GM23248 (cell line): ENCODE measurements at regions not wholly inside any gene's neighbourhood (a gene's known extent, or its start where the extent isn't known, plus 50 kb on each side); places are given as distances from the start of the nearest gene placed in this dataset.

Source experiments
- DNase-seq: peaks from one replicate; pipeline ENCODE4 v3.0.0-alpha.2; 2015
- H2AFZ ChIP-seq: fragments of 200-600 bp; sonication (generic); 2 replicates; pipeline ENCODE4 v1.6.1; 2016; ENCODE audit warnings: antibody characterized with exemption
- H3F3A ChIP-seq: fragments of 200-600 bp; sonication (generic); 2 replicates; pipeline ENCODE4 v1.6.1; 2016; ENCODE audit warnings: mild to moderate bottlenecking, antibody characterized with exemption, mixed run types; ENCODE audit not compliant: insufficient read depth
- H3K27ac ChIP-seq: fragments of 200-600 bp; sonication (generic); 2 replicates; pipeline ENCODE4 v1.5.1; 2016; ENCODE audit warnings: mild to moderate bottlenecking
- H3K27me3 ChIP-seq: fragments of 200-600 bp; sonication (generic); replicated peaks from 2 replicates; pipeline ENCODE4 v1.6.1; 2016; ENCODE audit warnings: mild to moderate bottlenecking; ENCODE audit not compliant: insufficient read depth
- H3K36me3 ChIP-seq: fragments of 200-600 bp; sonication (generic); 2 replicates; pipeline ENCODE4 v1.6.1; 2016; ENCODE audit warnings: low read depth, mild to moderate bottlenecking
- H3K4me1 ChIP-seq: fragments of 200-600 bp; sonication (generic); 2 replicates; pipeline ENCODE4 v1.6.1; 2016; ENCODE audit warnings: mild to moderate bottlenecking; ENCODE audit not compliant: insufficient read depth
- H3K4me2 ChIP-seq: fragments of 200-600 bp; sonication (generic); one replicate; pipeline ENCODE4 v1.6.1; 2016; ENCODE audit warnings: mild to moderate bottlenecking; ENCODE audit not compliant: unreplicated experiment
- H3K4me3 ChIP-seq: fragments of 200-600 bp; sonication (generic); 2 replicates; pipeline ENCODE4 v1.5.1; 2016; ENCODE audit warnings: mild to moderate bottlenecking
- H3K79me2 ChIP-seq: fragments of 200-600 bp; sonication (generic); 2 replicates; pipeline ENCODE4 v1.6.1; 2016; ENCODE audit warnings: mild to moderate bottlenecking; ENCODE audit not compliant: insufficient read depth
- H3K9ac ChIP-seq: fragments of 200-600 bp; sonication (generic); 2 replicates; pipeline ENCODE4 v1.6.1; 2016; ENCODE audit warnings: mild to moderate bottlenecking
- H3K9me2 ChIP-seq: fragments of 200-600 bp; sonication (generic); 2 replicates; pipeline ENCODE4 v1.6.1; 2016; ENCODE audit warnings: mixed run types, mild to moderate bottlenecking, moderate library complexity; ENCODE audit not compliant: insufficient read depth
- H3K9me3 ChIP-seq: fragments of 200-600 bp; sonication (generic); one replicate; pipeline ENCODE4 v1.6.1; 2017; ENCODE audit warnings: low read depth
- H4K20me1 ChIP-seq: fragments of 200-600 bp; sonication (generic); 2 replicates; pipeline ENCODE4 v1.6.0; 2016; ENCODE audit not compliant: insufficient read depth
- EZH2 ChIP-seq: fragments of 200-600 bp; sonication (generic); IDR thresholded peaks from 2 replicates; pipeline ENCODE4 v1.6.1; 2018; ENCODE audit warnings: antibody characterized with exemption, mild to moderate bottlenecking; ENCODE audit not compliant: insufficient read depth, poor library complexity, severe bottlenecking
- EZH2phosphoT487 ChIP-seq: fragments of 200-600 bp; sonication (generic); IDR thresholded peaks from 2 replicates; pipeline ENCODE4 v1.6.1; 2018; ENCODE audit warnings: antibody characterized with exemption, moderate library complexity, mild to moderate bottlenecking, low read depth; ENCODE audit not compliant: insufficient read depth
- WGBS, 2 experiments: methylation state at CpG; one replicate each; pipeline ENCODE4 v1.1.6; 2015 to 2017; ENCODE audit warnings: low lambda C conversion rate in 2 of 2, low coverage in 1 of 2; ENCODE audit errors: missing lambda C conversion rate in 2 of 2; 5-methylcytosine and 5-hydroxymethylcytosine counted together
- in situ Hi-C: fragments of 300-500 bp; cut with MboI; formaldehyde crosslinking; loops from 2 replicates; pipeline ENCODE4 v1.15.0; 2020

DNA sequence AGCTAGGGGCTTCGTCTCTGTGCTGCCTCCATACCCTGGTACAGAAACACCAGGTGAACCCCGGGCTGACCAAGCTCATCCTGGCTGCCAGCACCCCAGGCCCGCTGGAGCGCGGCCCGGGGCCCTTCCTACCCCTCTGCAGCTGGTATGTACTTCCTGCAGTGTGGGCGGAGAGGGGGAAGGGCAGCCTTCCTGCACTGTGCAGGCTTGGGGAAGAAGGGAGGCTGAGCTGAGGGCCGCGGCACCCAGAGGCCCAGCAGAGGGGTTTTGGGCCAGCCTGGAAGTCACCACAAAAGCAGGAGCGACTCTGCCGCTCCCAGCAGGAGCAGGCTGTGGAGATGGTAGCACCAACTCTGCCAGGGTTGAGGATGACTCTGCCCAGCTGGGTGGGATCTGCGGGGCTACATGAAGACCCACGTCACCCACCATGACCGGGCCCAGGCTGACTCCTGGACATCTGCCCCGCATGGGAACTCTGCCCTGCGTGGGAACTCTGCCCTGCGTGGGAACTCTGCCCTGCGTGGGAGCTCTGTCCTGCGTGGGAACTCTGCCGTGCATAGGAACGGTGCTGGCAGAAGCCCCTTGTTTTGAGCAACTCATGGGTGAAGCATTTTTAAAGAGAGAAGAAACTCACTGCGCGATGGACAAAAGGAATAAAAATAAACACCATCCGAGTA is 273.3 kb downstream of the NDUFA10 start:
- Histone ChIP-seq H3K9me3 (no peaks in the 10 kb centered on the region), H3K4me2 (no peak overlapping the region), H3K27me3 (no peaks in the 10 kb centered on the region), H3K9ac (no peak overlapping the region), H3K4me1 (no peaks in the 10 kb centered on the region), H3K27ac (no peak overlapping the region), H4K20me1 (no peaks in the 10 kb centered on the region), H3F3A (no peaks in the 10 kb centered on the region), H3K4me3 (no peak overlapping the region), H3K36me3 (no peaks in the 10 kb centered on the region), H3K79me2 (no peaks in the 10 kb centered on the region), H3K9me2 (no peaks in the 10 kb centered on the region), H2AFZ (no peak overlapping the region)
- WGBS, 2 experiments = 44 to 46% methylated on average over 24 of the region's 24 CpGs
- no peak for DNase-seq
- in situ Hi-C loops = no loop called here
- TF ChIP-seq EZH2 (no peak), EZH2phosphoT487 (no peak)

DNA sequence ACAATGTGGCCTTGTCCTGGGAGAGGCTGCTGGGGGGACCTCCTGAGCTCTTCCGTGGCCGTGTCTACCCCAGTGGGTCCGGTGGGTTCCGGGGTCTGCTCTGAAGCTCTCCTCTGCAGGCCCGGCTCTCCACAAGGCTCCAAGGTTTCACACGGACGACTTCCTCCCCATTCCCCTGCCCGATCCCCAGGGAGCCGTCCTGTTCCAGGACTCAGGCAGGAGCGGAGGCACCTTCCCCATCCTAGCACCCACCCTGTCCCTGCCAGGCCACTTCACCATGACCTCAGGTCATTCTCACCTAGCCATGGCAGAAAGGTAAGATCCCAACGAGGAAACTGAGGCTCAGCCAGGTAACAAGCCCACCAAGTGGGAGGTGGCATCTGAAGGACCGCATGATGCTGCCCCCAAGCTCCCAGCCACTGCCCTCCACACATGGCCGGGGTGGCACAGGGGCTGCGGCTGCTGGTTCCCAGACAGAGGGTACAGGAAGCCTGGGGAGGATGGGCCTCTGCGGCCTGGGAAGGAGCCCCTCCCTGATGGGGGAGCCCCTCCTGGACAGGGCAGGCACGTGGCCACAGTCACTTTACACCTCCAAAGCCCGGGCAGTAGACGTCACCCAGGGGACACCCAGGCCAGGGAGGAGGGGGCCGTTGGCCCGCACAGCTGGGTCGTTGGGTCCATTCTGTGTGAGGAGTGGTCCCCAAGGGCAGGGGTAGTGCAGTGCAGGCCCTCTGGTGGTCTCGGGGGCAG is 274.0 kb downstream of the NDUFA10 start:
- in situ Hi-C loops = no loop called here
- Histone ChIP-seq H3K9ac (no peak overlapping the region), H3F3A (no peaks in the 10 kb centered on the region), H3K27ac (no peak overlapping the region), H2AFZ (no peak overlapping the region), H3K27me3 (no peaks in the 10 kb centered on the region), H3K79me2 (no peaks in the 10 kb centered on the region), H3K4me3 (no peak overlapping the region), H3K4me2 (no peak overlapping the region), H3K4me1 (no peaks in the 10 kb centered on the region), H3K9me2 (no peaks in the 10 kb centered on the region), H4K20me1 (no peaks in the 10 kb centered on the region), H3K36me3 (no peaks in the 10 kb centered on the region), H3K9me3 (no peaks in the 10 kb centered on the region)
- DNase-seq = no peak
- WGBS, 2 experiments = 68 to 69% methylated on average over 18 to 22 of the region's 22 CpGs
- TF ChIP-seq EZH2 = no peak
- no peak for TF ChIP-seq EZH2phosphoT487

DNA sequence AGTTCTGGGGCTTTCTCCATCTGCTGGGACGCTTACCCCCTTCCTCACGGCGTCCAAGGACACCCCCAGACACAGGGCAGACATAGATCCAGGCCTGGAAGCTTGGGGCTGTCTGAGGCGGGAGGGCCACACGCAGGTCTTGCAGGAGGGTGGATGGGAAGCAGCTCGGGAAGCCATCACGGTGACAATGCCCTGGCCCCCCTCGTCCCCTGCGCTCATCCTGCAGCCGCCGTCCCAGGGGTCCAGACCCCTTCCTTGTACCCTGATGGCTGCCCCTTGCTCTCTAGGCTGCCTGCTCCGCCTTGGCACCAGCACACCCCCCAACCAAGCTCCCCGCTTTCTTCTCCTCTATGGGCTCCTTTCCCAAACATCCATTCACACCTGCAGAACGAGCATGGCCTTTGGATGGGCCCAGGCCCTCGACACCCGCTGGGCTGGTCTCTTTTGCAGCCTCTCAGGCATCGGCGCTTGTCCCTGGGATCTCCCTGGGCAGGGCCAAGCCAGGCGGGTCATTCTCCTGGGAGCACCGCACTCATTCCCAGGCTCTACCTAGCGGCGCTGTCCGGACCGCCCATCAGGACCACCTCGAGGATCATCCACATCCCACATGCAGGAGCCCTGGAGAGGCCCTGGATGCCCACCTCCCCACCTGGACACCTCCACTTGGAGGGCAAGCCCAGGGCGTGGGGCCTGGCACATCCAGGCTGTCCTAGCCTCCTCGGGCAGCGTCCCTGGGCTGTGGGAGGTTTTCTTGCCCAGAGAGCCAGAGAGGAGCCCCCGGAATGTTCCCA is 274.9 kb downstream of the NDUFA10 start:
- H3K4me2 ChIP-seq = no peak overlapping the region
- no peaks in the 10 kb centered on the region for H3K79me2 ChIP-seq
- H3K27me3 ChIP-seq = no peaks in the 10 kb centered on the region
- no peaks in the 10 kb centered on the region for H3K9me2 ChIP-seq
- no peaks in the 10 kb centered on the region for H3K36me3 ChIP-seq
- DNase-seq = no peak
- no peak overlapping the region for H3K9ac ChIP-seq
- H2AFZ ChIP-seq = no peak overlapping the region
- H3K4me1 ChIP-seq = no peaks in the 10 kb centered on the region
- H3F3A ChIP-seq = no peaks in the 10 kb centered on the region
- no peak overlapping the region for H3K27ac ChIP-seq
- no peaks in the 10 kb centered on the region for H3K9me3 ChIP-seq
- no peak for TF ChIP-seq EZH2phosphoT487
- TF ChIP-seq EZH2 = no peak
- H3K4me3 ChIP-seq = no peak overlapping the region
- in situ Hi-C loops = no loop called here
- 69 to 70% methylated on average over 28 to 29 of the region's 29 CpGs for WGBS, 2 experiments
- no peaks in the 10 kb centered on the region for H4K20me1 ChIP-seq

DNA sequence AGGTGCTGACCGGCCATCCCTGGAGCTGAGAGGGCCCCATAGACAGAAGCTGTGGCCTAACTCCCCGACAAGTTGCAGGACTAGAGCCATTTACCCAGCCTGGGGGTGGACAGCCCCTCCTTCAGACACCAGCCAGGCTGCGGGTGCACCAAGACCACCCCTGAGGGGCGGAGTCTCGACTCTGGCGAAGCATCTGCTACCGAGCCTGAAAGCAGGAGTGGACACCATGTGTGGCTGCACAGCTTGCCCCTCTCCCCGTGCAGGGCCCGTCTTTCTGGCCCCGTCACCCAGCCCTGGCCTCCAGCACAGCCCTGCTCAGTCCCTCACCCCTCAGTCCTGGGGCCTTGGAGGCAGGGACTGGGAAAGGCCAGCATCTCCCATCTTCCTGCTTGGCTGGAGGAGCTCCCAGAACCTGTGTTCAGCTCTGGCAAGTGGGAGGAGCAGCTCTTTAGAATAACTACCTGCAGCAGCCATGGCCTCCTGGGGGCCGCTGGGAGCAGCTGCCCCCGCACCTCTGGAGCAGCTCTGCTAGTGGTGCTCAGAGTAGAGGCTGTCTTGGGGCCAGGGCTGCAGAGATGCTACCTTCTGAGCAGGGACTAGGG is 275.8 kb downstream of the NDUFA10 start:
- Histone ChIP-seq H3K4me3 (no peak overlapping the region), H3K36me3 (no peaks in the 10 kb centered on the region), H3K79me2 (no peaks in the 10 kb centered on the region), H3K27me3 (no peaks in the 10 kb centered on the region), H3K4me1 (no peaks in the 10 kb centered on the region), H3K4me2 (no peak overlapping the region), H3K9me2 (no peaks in the 10 kb centered on the region), H3K9ac (no peak overlapping the region), H3K9me3 (no peaks in the 10 kb centered on the region), H4K20me1 (no peaks in the 10 kb centered on the region), H2AFZ (no peak overlapping the region), H3F3A (no peaks in the 10 kb centered on the region), H3K27ac (no peak overlapping the region)
- DNase-seq = no peak
- in situ Hi-C loops = no loop called here
- WGBS, 2 experiments = 73 to 78% methylated on average over 9 of the region's 12 CpGs
- TF ChIP-seq EZH2phosphoT487 (no peak), EZH2 (no peak)
